ENCODE measurements at regions not wholly inside any gene's neighbourhood (a gene's known extent, or its start where the extent isn't known, plus 50 kb on each side); places are given as distances from the start of the nearest gene placed in this dataset.

GRCh38 chr11:79578116-79578515 lies 137.3 kb upstream of the TENM4 start:
- DNase-seq: no peak

- DNase-seq: no peak
Observed at GRCh38 chr11:79575701-79576100, 134.9 kb upstream of the TENM4 start.

- DNase-seq: no peak
Observed at GRCh38 chr11:79570104-79570503, 129.3 kb upstream of the TENM4 start.

GRCh38 chr11:79564288-79564925 lies 123.6 kb upstream of the TENM4 start:
- no peak for DNase-seq

- DNase-seq: no peak
Observed at GRCh38 chr11:79561496-79561895, 120.7 kb upstream of the TENM4 start.

- DNase-seq: no peak
Observed at GRCh38 chr11:79550809-79551208, 110.0 kb upstream of the TENM4 start.

GRCh38 chr11:79547256-79547655 lies 106.4 kb upstream of the TENM4 start:
- DNase-seq: no peak

GRCh38 chr11:79546351-79546750 lies 105.5 kb upstream of the TENM4 start:
- no peak for DNase-seq

DNA sequence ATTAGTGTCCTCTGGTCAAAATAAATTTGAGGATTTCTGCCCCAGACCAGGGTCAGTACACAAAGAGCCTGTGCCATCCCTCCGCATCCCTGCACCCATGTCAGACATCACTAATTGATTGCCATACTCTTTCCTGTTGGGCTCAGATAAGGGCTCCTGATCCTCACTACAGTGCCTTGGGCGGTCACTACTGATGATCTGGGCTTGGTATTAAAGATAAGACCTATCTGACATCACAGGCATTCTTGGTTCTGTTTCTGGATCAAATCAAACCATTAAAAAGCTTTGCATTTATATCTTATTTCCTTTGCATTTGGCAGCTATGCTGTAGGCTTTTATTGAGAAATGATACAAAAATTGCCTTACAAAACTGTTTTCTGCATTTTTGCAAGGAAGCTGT lies 103.5 kb upstream of the TENM4 start:
- no peak for DNase-seq

GRCh38 chr11:79543101-79543500 lies 102.3 kb upstream of the TENM4 start:
- DNase-seq: no peak

DNA sequence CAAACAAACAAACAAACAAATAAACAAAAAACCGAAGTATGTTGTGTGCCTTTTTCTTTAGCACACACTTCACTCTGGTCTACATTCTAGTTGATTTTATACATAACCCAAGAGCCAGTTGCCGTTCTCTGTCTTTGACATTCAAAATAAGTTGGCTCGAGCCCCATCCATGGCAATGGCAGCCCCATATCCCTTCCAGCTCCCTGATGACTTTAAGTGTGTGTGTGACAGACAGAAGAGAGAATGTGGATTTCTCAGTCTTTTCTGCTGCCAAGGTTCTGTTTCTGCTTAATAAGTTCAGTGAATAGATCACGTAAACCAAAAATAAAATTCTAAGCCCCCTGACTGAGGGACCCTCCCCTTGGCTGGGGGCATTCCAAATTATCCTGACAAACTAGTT lies 100.6 kb upstream of the TENM4 start:
- DNase-seq: no peak

- no peak for DNase-seq
Observed at GRCh38 chr11:79538775-79539174, 97.9 kb upstream of the TENM4 start.

DNA sequence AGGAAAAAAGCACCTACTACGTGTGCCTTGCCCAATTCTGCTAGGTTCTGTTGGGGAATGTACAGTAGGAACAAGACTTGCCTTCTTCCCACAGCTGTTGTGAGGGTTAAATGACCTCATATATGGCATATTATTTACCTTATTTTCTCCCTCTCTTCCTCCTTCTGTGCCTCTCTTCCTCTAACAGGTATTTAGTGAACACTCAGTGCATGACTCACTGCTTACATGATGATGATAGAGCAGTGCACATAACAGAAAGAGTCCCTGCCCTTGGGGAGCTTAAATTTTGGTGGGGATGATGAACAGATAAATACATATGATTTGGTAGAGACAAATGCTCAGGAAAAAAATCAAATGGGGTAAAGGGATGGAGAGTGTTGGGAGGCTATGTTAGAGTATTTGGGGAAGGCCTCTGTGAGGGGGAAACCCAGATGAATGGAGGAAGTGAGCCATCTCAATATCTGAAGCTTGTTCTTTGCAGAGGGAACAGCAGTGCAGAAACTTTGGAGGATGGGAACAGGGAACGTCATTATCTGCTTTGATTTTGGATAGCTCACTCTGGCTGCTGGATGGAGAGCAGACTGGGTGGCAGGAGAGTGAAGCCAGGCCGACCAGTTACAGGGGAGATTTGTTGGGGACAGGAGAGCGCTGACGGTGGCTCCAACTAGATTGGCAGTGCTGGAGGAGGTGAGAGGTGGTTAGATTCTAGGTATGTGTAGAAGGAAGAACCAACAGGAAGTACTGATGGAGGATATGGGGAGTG lies 95.5 kb upstream of the TENM4 start:
- DNase-seq: no peak

GRCh38 chr11:79535606-79536005 lies 94.8 kb upstream of the TENM4 start:
- DNase-seq: no peak

DNA sequence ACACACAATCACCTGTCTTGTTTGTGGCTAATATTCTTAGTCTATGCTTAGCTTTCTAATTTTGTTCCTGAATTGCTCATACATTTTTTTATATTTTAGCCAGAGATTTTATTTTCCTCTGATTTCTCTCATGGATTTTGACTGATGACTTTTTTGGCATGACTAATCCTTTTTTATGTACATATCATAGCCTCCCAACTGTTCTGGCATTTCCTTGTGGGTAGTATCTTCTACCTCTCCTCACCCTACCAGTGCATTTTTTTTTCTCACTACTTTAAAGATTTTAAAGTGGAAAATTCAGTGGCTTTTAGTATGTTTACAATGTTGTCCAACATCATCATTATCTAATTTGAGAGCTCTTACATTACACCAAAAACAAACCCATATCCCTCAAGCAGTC lies 84.4 kb upstream of the TENM4 start:
- DNase-seq: no peak

DNA sequence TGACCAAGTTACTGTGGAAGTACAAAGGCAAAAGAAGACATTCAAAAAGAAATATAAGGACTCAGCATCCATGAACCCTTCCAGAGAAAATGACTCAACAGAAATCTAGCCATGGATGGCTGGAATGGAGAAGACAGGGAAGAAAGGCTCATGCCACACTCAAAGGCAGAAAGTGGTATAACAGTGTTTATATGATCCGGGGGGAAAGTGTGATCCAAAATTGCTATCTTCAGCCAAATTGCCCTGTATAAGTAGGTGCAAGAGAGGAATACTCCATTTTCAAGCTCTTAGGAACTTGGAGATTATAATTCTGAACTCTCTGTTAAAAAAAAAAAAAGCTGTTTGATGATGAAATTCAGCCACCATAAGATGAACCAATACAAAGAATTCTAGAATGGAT lies 81.8 kb upstream of the TENM4 start:
- no peak for DNase-seq

GRCh38 chr11:79520086-79520485 lies 79.3 kb upstream of the TENM4 start:
- DNase-seq: no peak

GRCh38 chr11:79515781-79516180 lies 75.0 kb upstream of the TENM4 start:
- no peak for DNase-seq

DNA sequence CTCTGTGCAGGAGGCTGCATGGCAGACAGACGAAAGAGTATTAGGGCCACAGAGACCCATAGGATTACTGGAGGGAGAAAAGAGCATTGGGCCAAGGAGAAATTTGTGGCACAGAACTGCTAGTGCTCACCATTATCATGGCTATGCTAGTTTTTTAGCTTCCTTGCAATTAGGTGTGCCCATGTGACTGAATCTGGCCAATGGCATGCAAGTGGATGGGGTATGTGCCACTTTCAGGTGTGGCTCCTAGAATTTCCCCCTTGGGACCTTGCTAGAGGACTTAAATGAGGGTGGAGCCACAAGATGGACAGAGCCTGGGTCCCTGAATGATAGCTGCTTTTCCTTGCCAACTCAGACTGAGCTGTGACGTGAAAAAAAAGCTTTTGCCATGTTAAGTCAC lies 73.9 kb upstream of the TENM4 start:
- no peak for DNase-seq

DNA sequence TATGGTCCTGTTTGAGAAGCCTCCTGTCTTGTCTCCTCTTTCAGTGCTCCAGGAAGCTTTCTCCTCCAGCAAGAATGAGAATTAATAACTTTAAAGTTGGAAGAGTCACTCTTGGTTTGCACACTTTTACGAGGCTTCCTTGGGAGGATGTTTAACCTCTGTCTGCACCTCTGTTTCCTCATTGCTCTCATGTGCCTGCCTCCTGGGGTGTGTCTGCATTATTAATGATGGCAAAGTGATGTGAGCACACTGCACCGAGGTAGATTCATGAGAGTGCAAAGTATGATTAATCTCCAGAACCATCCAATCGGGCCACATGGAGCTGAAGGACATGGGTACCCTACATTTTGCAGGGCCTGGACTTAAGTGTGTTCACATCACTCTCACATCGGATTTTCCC lies 73.5 kb upstream of the TENM4 start:
- DNase-seq: no peak

- DNase-seq: no peak
Observed at GRCh38 chr11:79512706-79513469, 72.1 kb upstream of the TENM4 start.

GRCh38 chr11:79510960-79511359 lies 70.1 kb upstream of the TENM4 start:
- no peak for DNase-seq

- no peak for DNase-seq
Observed at GRCh38 chr11:79508461-79508860, 67.6 kb upstream of the TENM4 start.

- no peak for DNase-seq
Observed at GRCh38 chr11:79507706-79508105, 66.9 kb upstream of the TENM4 start.

All from effector CD8-positive, alpha-beta T cell (primary cell).